ENCODE measurements at regions not wholly inside any gene's neighbourhood (a gene's known extent, or its start where the extent isn't known, plus 50 kb on each side); places are given as distances from the start of the nearest gene placed in this dataset.

DNA sequence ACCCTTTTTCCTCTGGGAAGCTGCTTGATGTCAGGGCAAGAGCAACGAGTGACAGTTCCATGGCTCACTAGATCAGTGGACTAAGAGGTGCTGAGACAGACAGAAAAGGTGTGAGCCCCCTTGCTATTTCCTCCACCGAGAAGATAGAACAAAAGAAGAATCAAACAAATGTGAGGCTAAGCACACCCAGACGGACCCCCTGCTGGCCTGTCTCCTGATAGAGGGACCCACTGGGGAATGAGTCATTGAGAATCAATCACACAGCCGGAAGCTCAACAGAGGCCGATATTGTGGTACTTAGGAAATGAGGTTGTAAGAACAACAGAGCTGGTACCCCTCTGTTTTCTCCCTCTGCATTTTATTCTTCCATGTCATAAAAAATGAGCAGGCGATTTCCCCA is 89.8 kb upstream of the TEX51 start:
- TF ChIP-seq, protein P1, sequence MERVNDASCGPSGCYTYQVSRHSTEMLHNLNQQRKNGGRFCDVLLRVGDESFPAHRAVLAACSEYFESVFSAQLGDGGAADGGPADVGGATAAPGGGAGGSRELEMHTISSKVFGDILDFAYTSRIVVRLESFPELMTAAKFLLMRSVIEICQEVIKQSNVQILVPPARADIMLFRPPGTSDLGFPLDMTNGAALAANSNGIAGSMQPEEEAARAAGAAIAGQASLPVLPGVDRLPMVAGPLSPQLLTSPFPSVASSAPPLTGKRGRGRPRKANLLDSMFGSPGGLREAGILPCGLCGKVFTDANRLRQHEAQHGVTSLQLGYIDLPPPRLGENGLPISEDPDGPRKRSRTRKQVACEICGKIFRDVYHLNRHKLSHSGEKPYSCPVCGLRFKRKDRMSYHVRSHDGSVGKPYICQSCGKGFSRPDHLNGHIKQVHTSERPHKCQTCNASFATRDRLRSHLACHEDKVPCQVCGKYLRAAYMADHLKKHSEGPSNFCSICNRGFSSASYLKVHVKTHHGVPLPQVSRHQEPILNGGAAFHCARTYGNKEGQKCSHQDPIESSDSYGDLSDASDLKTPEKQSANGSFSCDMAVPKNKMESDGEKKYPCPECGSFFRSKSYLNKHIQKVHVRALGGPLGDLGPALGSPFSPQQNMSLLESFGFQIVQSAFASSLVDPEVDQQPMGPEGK (CRISPR knock-in tag; IDR thresholded peaks at IDR 0.05; ENCODE audit: borderline replicate concordance), result no peak
- no peak for TF ChIP-seq CSDC2 (CRISPR knock-in tag; IDR thresholded peaks at IDR 0.05)
